Amygdala (tissue), 56 donors: ENCODE measurements at regions not wholly inside any gene's neighbourhood (a gene's known extent, or its start where the extent isn't known, plus 50 kb on each side); places are given as distances from the start of the nearest gene placed in this dataset.

ENCODE experiments used
- DNase-seq, 56 donors: peaks; one replicate each; lab custom pipeline; 2025; lab: John Stamatoyannopoulos, UW

DNA sequence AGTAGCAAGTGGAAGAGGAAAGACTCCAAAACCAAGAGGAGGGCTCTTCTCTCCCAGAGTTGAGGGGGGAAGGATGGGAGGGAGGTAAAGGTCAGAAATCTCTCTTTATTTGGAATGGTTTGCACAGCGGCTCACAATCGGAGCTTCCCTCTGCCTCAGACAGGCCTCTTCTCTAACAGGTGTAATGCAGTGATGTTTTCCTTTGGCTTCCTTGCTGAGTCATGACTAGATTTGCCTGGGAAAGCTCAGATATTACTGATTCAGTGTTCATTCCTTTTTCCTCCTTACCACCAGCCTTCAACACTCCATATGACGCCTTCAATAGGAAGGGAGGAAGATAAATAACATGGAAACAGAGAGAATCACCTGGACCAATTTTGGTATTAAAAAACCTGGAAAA, 136.6 kb downstream of the RNF152 start:
- no peak for DNase-seq

DNA sequence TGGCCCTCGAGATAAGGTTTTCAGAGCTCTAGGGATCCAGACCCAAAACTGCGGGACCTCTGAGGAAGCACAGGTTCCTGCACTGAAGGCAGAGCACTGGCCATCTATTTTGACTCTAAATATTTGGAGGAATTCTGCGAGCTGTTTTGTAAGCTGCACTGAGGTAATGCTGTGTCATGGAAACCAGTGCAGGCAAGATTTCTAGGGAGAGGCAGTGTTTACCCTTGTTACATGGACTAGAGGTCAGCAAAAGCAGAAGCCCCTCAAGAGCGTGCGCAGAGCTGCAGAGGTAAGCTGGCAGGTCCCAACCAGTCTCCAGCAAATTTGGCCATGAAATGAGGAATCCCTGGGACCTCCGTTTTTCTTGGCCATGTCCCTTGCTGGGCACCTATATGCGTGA, 137.3 kb downstream of the RNF152 start:
- no peak for DNase-seq

GRCh38 chr18:61754039-61754583, 138.7 kb downstream of the RNF152 start:
- no peak for DNase-seq

- DNase-seq, result no peak
These were observed 139.4 kb downstream of the RNF152 start for GRCh38 chr18:61753373-61753772.

DNA sequence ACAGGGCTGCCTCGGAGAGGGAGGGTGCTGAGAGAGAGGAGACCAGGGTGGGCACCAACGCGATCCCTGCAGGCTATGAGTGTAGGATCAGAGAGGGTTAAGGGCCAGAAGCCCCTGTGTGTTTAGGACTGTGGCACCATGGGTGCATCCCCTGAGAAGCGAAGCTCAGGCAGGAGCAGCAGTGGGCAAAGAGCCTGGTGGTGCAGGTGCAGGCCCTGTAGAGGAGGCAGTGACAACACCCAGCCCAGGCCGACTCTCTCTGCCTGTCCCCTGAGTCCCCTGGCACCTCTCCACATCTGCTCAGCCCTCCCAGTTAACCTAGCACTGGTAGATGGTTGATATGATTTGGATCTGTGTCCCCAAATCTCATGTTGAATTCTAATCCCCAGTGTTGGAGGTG, 139.8 kb downstream of the RNF152 start:
- no peak for DNase-seq

DNA sequence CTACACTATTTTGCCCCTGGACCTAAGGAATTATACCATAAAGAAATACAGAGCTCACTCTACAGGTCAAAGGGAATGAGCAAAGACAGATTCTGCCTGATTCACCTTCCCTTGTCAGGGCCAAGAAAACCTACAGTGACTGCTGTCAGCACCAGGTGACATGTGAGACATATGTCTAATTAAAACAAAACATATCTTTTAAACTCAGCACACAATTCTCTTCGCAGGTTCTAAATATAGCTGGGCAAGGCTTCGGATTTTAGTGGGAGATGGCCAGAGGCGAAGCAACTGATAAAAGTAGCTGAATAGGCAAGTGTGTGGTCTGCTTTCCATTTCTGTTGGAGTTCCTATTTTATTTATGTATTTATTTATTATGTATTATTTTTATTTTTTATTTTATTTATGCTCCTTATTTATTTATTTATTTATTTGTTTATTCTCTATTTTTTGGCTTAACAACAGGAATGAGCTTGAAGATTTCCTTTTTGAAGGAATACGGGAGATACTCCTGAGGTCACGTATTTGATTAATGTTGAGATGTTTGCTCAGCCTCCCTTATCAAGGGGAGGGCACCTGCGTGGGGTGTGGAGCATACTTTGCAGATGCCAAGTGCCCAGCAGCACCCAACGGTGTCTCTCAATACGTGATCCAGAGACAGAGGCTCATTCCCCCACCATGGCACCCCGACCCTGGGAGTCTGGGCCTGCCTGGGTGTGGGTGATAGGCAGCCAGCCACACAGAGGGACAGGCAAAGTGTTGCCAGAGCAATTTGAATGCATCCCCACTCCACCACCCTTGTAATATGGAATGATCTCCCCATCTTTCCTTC, 141.8 kb downstream of the RNF152 start:
- DNase-seq, result no peak

GRCh38 chr18:61749546-61749945, 143.3 kb downstream of the RNF152 start:
- no peak for DNase-seq

- DNase-seq, result no peak
These were observed 143.8 kb downstream of the RNF152 start for GRCh38 chr18:61749031-61749430.

DNA sequence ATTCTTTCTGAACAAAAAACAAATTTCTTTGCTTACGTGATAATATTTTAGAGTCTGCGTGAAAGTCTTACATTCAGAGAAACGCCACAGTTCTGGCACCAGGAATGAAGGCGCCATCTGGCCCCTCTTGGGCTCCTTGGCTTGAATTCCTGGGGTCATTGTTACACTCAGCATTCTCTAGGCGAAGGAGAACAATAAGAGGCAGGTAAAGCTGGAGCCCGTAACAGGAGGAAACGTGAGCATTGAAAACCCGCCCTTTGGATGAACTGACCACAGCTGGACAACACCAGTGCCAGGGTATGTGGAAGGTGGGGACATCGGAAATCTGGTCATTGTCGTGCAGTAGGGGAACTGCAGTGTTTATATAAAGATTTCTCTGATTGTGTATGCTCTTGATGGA, 144.8 kb downstream of the RNF152 start:
- no peak for DNase-seq

GRCh38 chr18:61743775-61744531, 148.9 kb downstream of the RNF152 start:
- DNase-seq, result no peak

DNA sequence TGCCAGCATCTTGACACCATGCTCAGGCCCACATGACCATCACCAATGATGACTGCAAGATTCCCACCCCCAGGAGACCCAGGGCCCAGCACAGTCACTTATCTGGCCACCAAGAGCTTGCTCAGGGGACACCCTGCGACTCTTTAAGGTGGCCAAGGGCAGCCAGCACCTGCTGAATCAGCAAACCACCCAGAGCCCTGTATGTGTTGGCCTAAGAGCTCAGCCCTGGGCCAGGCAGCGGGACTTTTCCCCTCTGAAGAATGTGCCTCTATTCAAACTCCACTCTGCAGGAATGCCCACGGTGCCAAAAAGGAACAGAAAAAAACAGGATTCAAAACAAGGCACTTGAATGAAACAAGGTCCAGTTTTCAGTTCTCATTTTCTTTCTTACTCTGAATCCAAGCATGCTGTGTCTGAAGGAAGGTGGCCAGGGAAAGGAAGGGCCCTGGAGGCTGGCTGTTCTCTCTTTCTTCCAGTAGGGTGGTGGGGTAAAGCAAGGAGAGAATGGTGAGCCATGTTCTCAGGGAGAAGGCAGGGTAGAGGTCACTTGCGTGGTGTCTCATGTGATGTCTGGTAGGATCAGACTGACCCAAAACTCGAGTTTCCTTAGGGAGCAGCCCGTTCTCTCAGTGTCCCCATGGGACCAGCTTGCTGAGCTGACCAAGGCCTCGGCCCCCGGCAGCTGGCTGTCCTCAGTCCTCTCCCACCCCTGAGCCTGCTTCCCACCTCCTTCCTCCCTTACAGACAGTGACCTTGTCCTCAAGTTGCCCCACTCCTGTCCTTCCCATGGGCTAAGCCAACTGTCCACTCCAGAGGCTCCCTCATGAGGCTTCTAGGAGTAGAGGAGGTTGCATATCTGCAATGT, 150.0 kb downstream of the RNF152 start:
- peak in 10 of 56 donors; percentile 1 to 35 (median 18) for DNase-seq

- no peak for DNase-seq
These were observed 150.8 kb downstream of the RNF152 start for GRCh38 chr18:61741881-61742454.

DNA sequence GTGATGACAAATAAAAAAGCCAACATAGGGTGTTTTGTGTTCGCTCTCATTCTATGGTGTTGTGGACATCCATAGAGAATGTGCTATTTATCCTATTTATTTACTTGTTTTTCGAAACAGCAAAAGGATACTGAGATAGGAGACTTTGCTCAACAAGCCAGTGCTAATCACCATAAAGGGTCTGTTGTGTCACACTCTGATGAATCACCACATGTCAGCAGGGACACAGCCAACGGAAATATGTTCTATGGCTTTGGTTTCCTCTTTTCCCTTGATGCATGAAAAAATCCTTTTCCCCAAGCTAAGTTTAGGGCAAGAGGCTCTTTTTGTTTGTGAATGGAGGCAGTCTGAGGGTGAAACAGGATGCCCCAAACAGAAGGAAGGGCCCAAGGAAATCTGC, 154.3 kb downstream of the RNF152 start:
- DNase-seq, result no peak

DNA sequence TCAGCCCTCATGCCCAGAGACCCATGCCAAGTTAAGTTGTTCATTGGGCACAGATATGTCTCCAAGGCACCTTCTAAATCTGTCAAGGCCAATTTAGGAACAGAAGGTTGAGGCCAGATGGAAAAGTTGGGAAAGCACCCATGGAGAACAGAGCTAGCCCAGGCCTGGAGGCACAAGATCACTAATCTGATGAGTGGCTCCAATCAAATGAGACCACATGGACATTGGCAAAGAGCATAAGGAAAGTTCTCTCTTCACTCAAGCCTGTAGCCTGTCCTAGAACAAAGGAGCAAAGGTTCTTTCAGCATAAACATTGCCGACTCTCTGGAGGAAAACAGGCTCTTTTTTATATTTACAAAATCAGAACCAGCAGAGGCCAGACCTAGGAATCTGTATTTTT, 154.8 kb downstream of the RNF152 start:
- DNase-seq, result no peak

GRCh38 chr18:61736133-61736532, 156.7 kb downstream of the RNF152 start:
- DNase-seq, result no peak

DNA sequence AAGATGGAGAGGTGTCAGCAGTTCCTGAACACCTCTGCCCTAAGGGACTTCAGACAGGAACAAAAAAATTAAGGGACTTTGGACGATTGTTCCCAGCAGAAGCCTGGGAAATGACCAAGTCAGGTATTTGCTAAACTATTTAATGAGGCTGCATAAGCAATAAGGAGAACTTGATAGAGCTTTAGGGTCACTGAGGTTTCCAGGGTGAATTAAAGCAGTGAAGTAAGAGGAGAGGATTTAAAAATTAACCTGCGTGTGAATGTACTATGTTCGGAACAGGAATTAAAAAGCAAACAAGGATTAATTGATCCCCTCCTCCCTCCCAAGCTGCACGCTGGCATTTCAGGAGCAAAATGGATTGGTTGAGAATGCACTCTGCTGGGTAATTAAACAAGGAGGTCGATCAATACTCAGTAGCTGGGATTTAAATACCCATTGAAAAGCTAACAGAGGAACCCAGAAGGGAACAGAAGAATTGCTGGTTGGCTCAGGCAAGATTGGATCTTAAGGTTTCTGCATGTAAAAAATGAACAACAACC, 157.2 kb downstream of the RNF152 start:
- no peak for DNase-seq

DNA sequence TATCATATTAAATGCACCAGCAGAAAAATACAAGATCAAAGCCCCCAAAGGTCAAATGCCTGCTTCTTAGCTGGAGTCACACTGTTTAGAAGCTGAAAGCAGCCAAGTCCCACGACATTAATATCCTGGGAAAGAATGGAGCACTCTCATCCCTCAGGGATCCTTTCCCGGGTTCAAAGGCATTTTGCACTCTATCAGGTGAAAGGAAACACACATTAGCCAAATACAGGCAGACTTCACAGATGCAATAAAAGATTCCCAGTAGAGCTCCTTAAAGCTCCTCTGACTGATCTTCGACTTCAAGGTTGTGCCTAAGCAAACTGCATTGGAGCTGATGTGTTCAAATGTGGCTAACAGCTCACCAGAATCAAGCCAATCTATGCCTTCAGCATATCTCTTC, 158.4 kb downstream of the RNF152 start:
- no peak for DNase-seq

DNA sequence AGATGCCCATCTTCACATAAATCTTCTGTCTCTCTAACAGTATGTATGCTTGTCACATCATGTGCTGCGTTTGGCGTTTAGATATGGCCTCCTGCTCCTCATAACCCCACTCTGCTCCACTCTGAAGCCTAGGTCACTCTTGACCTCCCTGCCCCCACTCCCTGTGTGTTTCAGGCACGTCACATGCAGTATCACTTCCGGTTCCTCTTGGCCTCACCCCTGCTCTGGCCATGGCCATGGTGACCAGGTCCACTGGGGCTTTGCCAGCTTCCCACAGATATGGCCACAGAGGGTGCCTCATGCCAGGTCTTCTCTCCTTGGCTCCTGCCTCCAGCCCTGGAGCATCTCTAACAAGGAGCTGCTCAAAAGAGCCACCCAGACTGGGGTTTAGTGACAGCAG, 160.0 kb downstream of the RNF152 start:
- no peak for DNase-seq

GRCh38 chr18:61731693-61732376, 161.0 kb downstream of the RNF152 start:
- no peak for DNase-seq
